ENCODE measurements at regions not wholly inside any gene's neighbourhood (a gene's known extent, or its start where the extent isn't known, plus 50 kb on each side); places are given as distances from the start of the nearest gene placed in this dataset.

DNA sequence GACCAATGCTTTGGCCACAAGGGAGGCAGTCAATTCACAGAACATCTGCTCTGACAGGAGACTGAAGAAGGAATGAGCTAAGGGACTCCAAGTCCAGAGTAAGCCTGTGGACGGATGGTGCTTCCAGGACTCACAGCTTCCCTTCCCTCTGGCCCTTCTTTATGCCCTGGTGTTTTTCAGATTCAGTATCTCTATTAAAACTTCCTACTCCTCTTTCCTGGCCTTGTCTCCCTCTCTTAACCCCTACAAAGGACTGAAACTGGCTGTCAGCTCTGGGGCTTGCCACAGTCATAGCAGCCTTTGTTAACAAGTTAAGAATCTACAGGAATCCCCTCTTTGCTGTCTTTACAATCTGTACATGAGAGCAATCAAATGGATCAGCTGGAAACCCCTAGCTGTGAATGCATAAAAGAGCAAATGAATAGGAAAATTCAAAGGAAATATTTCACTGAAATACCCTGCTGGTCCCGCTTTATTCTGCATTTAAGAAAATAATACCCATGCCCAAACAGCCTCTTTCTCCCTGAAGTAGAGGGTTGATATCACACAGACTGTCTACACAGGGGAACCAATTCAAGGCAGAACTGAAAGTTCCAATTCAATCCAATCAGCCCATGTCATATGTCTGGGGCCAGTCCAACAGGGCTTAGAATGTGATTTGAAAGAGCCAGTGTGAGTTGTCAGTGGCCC, 192.3 kb downstream of the MZT1 start:
- no peak for DNase-seq (ENCODE audit: low read depth)

DNA sequence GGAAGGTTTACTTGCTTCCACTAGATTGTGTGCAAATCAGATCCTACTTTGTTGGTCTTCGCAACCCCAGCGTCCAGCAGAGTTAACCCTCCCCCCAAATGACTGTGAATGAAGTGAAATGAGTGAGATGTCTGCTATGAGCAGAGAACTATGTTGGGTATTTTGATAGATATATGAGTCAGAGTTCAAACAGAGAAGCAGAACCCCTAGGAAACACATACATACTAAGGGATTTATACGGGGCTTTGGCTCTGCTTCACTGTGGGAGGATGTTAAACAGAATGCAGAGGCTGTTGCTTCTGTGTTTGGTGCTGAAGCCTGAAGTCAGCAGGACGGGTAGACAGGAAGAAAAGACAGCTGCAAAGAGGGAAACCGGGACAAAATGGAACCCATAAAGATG, 197.0 kb downstream of the MZT1 start:
- DNase-seq (ENCODE audit: low read depth) = no peak

- no peak for DNase-seq (ENCODE audit: low read depth)
Observed at GRCh38 chr13:72527333-72527732, 200.1 kb downstream of the MZT1 start.

- DNase-seq (ENCODE audit: low read depth) = no peak
Observed at GRCh38 chr13:72523593-72523992, 203.8 kb downstream of the MZT1 start.

DNA sequence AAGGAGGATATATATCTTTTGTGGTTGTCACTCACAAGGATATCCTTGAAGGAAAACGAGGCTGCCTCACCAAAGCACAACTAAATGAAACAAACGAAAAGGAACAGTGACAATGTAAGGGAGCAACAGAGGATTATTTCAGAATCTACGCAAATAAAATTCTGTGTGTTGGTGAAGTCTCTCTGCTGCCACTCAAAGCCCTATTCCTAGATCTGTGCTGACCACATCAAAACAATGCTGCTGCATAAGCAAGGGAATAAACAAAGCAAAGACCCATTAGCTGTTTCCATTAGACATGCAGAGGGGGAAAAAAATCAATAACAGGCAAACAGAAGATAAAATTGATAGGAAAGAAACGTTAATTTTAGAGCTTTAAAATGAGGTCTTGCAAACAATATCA, 204.4 kb downstream of the MZT1 start:
- no peak for DNase-seq (ENCODE audit: low read depth)

DNA sequence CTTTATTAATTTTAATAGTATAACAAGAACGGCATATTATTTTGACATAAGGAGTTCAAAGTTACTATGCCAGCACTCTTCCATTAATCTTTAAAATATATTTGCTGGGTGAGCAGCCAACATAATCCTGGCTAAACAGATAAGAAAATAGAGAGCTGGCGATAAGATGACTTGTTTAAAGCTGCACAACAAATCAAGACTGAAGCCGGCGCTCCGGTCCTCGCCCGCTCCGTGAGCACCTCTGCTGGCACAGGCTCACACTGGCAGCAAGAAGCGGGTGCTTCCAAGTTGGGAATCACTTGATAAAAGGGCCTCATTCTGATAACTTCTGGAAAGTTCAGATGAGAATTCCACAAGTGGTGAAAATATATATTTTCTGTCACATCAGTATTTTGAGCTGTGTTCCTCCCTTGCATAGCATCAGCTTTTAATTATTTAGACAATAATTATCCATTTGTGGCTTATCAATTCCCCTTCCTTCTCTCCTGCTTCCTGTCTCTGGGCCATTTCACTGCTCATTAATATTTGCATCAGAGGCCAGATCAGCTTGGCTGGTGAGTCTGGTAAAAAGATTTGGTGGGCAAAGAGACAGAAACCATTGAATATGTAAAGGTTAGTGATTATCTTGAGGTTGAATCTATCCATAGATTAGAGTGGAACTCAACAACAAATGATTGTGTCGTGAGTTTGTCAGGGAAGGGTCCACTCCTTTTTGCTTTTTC, 205.3 kb downstream of the MZT1 start:
- DNase-seq (ENCODE audit: low read depth) = no peak

GRCh38 chr13:72514146-72514545, 213.3 kb downstream of the MZT1 start:
- DNase-seq (ENCODE audit: low read depth) = no peak

GRCh38 chr13:72508392-72508791, 219.0 kb downstream of the MZT1 start:
- no peak for DNase-seq (ENCODE audit: low read depth)

DNA sequence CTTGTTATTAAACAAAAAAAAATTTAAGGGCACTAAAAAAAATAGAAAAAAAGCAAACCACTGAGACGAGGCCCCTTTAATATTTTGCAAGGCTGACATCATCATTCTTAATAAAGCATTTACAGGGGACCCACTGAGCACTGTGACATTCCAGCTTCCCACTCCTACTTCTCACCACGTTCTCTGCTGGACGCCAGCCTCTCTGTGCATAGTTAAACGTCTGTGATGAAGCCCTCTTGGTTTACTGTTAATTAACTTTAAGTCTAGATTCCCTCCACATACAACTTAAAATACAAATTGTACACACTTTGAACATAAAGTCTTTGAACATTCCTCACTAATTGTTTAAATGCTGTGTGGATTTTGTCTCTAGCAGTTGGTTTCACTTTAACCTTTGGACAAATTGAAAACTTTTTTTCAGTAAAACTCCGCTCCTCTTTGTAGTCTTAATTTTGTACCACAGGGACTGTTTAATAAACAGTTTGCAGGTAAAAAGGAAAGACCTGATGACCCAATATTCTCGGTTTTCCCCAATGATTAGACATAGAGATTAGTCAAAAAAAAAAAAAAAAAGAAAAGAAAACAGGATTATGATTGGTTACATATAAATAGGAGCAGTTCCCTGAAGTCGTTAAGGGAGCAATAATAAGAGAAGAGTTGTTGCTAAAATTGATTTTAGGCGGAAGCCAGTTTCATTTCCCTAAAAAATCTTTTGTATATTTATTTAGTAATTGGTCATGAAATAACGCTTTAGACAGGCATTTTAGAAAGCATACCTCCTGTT, 219.8 kb downstream of the MZT1 start:
- DNase-seq (ENCODE audit: low read depth) = peak; percentile 1

- no peak for DNase-seq (ENCODE audit: low read depth)
Observed at GRCh38 chr13:72506706-72507105, 220.7 kb downstream of the MZT1 start.

GRCh38 chr13:72505376-72505775, 222.1 kb downstream of the MZT1 start:
- no peak for DNase-seq (ENCODE audit: low read depth)

DNA sequence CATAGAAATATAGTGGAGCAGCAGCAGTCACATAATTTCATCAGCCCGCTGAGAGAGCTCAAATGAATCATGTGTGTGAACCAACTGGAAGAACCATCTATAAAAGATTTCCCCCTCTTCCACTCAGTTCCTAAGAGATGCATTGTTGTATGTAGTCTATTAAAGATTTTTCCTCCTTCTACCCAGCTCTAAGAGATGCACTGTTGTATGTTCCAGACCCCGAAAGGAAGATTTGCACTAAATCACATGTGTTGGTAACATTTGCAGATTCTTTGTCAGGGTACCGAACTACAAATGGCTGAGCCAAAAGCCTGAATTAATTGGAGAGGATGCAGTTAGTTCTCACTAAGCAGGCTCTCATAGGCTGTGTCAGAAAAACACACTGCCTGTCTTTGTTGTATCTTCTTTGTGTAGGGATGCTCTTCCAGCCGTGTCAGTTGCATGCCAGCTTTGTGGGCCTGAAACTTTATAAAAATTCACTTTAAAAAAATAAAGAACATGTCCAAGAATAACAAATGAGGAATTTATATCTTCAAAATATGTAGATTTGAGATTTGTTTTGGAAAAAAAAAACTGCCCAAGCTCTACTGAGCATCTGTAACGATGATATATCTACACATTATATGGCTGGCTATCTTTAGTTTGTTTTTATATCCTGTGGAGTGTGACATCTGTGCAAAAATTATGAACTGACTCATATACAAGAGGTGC, 223.1 kb downstream of the MZT1 start:
- DNase-seq (ENCODE audit: low read depth) = no peak

GRCh38 chr13:72500851-72501250, 226.6 kb downstream of the MZT1 start:
- no peak for DNase-seq (ENCODE audit: low read depth)

DNA sequence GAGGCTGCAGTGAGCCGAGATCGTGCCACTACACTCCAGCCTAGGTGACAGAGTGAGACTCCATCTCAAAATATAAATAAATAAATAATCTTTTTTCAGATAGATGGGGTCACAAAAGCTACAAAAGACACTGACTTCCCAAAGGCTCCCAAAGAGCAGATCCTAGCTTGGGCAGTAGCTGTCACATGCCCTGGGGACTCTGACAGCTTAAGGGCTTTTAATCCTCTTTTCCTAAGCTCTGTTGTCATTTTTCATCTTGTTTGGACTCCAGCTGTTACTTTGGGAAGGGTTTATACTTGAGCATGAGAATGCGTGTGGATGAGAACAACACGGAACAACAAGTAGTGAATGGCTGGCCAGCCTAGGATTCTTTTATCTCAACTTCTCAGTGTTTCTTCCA, 231.7 kb downstream of the MZT1 start:
- no peak for DNase-seq (ENCODE audit: low read depth)

DNA sequence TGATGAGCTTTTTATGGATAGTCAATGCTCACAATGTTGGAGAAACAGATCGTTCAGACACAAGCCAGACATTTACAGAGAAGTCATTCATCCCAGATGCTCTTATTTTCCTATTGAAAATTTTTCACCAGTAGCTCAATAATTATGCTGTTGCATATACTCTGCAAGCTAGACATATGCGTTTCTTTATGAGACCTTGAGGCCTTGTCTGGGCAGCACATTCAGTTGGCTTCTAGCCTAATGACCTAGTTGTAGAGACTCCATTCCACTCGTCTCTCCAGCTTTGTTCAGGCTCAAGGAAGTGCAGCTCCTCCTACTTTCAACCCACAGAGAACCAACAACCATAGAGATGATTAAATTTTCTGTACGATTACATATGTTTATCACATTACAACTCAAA, 237.7 kb downstream of the MZT1 start:
- no peak for DNase-seq (ENCODE audit: low read depth)

DNA sequence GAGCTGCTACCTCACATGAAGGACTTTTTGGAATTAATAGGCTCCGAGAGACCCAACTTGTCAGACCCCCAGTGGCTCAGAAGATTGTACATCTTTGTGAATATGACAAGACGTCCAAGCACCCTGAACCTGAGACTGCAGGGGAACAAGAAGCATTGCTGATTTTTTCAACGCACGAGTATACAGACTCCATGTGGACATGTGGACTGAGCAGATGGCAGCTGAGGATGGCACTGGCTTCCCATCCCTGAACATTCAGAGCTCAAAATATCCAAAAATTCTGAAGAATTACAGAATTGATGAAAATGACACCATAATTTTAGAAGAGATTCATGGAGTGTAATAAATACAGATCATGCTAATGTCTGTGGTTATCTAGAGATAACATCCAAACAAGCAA, 254.1 kb downstream of the MZT1 start:
- DNase-seq (ENCODE audit: low read depth) = no peak

DNA sequence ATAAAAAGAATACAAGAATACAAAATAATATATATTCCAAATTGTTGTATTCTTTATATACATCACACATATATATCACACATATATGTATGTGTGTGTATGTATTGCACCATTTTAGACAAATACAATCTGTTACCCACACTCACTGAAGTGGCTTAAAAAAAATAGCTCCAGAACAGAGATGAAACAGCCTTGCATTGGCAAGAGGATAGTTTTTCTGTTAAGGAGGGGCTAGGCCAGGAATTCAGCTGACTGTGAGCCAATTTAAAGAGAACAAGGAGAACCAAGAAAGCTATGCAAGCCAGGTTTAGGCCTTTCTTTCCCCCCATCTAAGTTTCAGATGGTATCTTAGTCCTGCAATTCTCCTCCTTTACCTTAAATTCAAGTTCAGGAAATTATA, 257.5 kb downstream of the MZT1 start:
- DNase-seq (ENCODE audit: low read depth) = no peak

- DNase-seq (ENCODE audit: low read depth) = no peak
Observed at GRCh38 chr13:72463561-72463960, 263.9 kb downstream of the MZT1 start.

DNA sequence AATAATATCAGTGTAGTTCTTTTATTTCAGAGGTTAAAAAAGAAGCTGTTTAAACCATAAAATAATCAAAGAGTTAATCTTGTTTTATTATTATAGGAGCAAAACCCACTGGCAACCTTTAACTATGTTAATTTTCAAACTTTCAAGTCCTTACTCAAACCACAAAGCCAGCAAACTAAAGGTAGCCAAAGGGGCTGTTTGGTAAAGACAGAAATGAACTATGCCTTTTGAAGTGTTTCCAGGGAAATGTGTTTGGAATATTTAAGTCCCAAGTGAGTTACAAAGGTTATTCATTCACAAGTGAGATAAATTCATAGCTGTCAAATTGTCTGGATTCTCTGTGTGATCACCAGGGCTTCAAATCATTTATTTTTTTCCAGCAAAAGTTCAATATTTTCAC, 264.7 kb downstream of the MZT1 start:
- DNase-seq (ENCODE audit: low read depth) = no peak

- no peak for DNase-seq (ENCODE audit: low read depth)
Observed at GRCh38 chr13:72462166-72462565, 265.3 kb downstream of the MZT1 start.

DNA sequence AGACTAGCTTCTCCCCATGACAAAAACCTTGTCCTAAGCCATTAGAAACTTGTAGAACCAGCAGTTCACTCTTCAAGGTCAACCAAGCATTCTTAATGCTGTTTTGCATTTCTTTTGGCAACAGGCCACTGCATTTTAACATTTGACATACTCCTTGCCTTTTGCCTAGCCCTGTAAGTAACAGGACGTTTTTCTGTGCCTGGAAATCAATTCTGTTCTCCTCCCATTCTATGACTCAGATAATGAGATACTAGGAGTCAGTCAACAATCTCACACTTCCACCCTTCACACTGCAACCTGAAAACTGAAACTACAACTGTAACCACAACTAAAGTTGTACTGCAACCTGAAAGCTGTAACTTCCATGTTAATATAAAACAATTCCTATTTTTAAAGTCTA, 268.7 kb downstream of the MZT1 start:
- DNase-seq (ENCODE audit: low read depth) = no peak

DNA sequence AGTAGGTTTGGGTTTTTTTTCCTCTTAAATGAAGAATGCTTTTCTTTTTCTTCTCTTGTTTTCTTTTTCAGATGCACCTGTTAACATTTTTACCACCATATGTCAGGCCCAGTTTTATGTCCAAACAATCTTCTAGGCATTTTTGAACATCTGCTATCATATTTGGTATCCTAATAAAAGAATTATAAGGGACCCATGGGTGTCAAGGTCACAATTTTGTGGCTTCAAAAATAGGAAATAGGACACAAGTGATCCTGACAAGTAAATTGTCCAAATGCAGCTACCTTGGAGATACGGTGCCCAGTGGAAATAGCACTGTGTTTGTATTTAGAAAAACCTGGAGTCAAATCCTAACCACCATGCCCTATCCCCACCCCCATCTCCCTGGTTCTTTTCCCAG, 270.3 kb downstream of the MZT1 start:
- DNase-seq (ENCODE audit: low read depth) = no peak

Measured in RPMI7951 (cell line).